Activated naive CD4-positive, alpha-beta T cell treated with anti-CD3 and anti-CD28 coated beads for 36 hours (primary cell): ENCODE measurements at regions not wholly inside any gene's neighbourhood (a gene's known extent, or its start where the extent isn't known, plus 50 kb on each side); places are given as distances from the start of the nearest gene placed in this dataset.
A peak's percentile ranks its signal among the peaks of the same experiment; 100 is the strongest.

Experiments
- CTCF ChIA-PET: fragments of 350-600 bp; sonication (Branson Sonifier 250); formaldehyde crosslinking; loops from one replicate; lab custom pipeline; 2021; ENCODE audit warnings: antibody characterized with exemption; lab: Charles Lee
- DNase-seq: peaks from one replicate; pipeline ENCODE4 v3.0.0-alpha.2; 2020
- H3K27ac Mint-ChIP-seq: one replicate; pipeline ENCODE4 v1.8.0; 2021; ENCODE audit warnings: mild to moderate bottlenecking, mixed read lengths
- H3K27me3 Mint-ChIP-seq: one replicate; pipeline ENCODE4 v1.8.0; 2021; ENCODE audit warnings: low read depth, mixed read lengths
- H3K36me3 Mint-ChIP-seq: one replicate; pipeline ENCODE4 v1.8.0; 2021; ENCODE audit warnings: low read depth, mixed read lengths
- H3K4me1 Mint-ChIP-seq: one replicate; pipeline ENCODE4 v1.8.0; 2021; ENCODE audit warnings: low read depth, mixed read lengths
- H3K4me3 Mint-ChIP-seq: one replicate; pipeline ENCODE4 v1.8.0; 2021; ENCODE audit warnings: mild to moderate bottlenecking, moderate library complexity, mixed read lengths
- H3K9me3 Mint-ChIP-seq: one replicate; pipeline ENCODE4 v1.8.0; 2021; ENCODE audit warnings: mixed read lengths
- intact Hi-C: fragments of 100-400 bp; cut with micrococcal nuclease; formaldehyde crosslinking; loops from one replicate; pipeline ENCODE4 v1.15.1; 2023

- H3K9me3 Mint-ChIP-seq: no peaks in the 10 kb centered on the region
- intact Hi-C loops: no loop called here
Observed at GRCh38 chr3:34256791-34257190, 458.4 kb downstream of the PDCD6IP start.

DNA sequence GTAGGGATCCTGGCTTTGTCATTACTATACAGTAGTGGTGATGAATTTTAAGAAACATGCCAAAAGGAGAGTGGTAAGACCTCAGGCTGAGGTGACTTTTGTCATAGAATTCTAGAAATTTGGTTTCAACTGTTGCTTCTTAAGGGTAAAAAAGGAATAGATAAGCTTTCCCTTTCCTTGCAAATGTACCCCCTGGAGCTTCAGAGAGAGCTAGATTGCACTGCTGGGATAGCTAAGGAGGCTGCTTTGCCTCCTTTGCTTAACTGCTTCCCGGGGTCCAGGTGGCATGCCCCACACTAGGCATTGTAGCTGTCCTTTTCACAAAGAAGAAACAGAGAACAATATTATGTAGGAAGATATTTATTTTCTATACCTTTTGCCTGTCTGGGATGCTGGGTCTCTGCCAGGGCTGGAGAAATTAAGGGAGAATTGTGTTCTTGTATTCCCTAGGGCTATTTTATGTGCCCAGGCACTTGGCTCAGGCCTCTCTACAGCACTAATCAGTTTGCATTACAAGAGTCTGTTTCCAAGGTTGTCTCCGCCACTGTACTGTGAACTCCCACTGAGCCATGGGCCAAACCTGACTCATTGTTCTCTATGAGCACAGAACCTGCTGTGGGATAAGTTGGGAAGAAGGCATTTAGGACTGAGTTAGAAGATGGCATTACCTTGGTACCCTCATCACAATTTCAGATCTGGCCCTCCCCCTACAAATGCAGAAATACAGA is 460.0 kb downstream of the PDCD6IP start:
- Mint-ChIP-seq H3K4me3 (no peak overlapping the region), H3K36me3 (no peaks in the 10 kb centered on the region), H3K9me3 (no peaks in the 10 kb centered on the region), H3K27ac (no peak overlapping the region), H3K27me3 (peaks cover 5% of the 10 kb centered on the region), H3K4me1 (peaks cover 4% of the 10 kb centered on the region)
- CTCF ChIA-PET: interaction anchor here (1.1 kb wide), 1 partner anchor 18 kb away, joined by 3 read pairs; no protein-coding TSS in a partner anchor
- intact Hi-C loops: no loop called here
- no peak for DNase-seq

More at GRCh38 chr3:34256791-34257190, 458.4 kb downstream of the PDCD6IP start:
- peaks cover 2% of the 10 kb centered on the region for H3K4me1 Mint-ChIP-seq
- no peak for DNase-seq
- CTCF ChIA-PET: no interaction called here
- H3K4me3 Mint-ChIP-seq: no peak overlapping the region
- no peak overlapping the region for H3K27ac Mint-ChIP-seq
- peaks cover 5% of the 10 kb centered on the region for H3K27me3 Mint-ChIP-seq
- H3K36me3 Mint-ChIP-seq: no peaks in the 10 kb centered on the region

DNA sequence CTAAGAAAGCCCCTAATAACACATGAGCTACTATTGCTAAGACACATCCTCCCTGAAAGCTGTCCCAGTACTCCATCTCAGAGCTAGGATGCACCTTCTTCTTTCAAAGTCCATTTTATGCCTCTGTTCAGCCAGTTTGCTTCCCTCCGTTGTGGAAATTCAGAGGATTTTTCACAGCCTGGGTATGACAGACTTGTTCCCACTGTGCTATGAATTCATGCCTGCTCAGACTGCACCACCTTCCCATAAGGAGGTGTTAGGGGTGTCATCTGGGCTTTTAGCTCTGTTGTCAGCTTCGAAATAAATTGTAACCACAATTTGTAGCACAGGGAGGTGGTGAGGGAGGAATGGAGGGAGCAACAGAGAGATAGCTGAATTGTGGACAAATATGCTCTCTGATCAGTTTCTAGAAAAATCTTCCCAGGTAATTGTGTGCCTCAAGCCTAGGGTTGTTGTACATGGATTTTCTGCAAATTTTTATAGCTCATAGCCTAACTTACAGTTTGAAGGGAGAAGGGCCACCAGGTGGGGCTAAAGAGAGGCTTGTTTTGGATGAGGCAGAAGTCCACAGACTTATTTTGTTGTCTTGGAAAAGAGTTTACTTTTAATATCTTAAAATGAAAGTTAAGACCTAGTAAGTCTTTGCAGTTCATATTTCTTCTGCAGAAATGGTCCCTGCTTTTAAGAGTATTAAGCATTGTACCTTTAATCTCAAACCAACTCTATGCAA is 462.0 kb downstream of the PDCD6IP start:
- Mint-ChIP-seq H3K4me1 (peaks cover 4% of the 10 kb centered on the region), H3K4me3 (no peak overlapping the region), H3K9me3 (no peaks in the 10 kb centered on the region), H3K27ac (no peak overlapping the region), H3K27me3 (peaks cover 5% of the 10 kb centered on the region), H3K36me3 (no peaks in the 10 kb centered on the region)
- intact Hi-C loops: loop anchor here (1.0 to 5.0 kb wide), 4 partner anchors 17 to 1647 kb away; no protein-coding TSS in a partner anchor
- CTCF ChIA-PET: interaction anchor here (0.7 to 1.5 kb wide), 10 partner anchors 9 to 423 kb away, joined by 3 to 8 read pairs (median 4); no protein-coding TSS in a partner anchor
- DNase-seq: peak; percentile 68

GRCh38 chr3:34261001-34261385 is 462.6 kb downstream of the PDCD6IP start:
- Mint-ChIP-seq H3K27me3 (peaks cover 9% of the 10 kb centered on the region), H3K4me3 (no peak overlapping the region), H3K4me1 (peaks cover 4% of the 10 kb centered on the region), H3K36me3 (no peaks in the 10 kb centered on the region), H3K9me3 (no peaks in the 10 kb centered on the region), H3K27ac (no peak overlapping the region)
- CTCF ChIA-PET: interaction anchor here (0.7 to 1.3 kb wide), 6 partner anchors 9 to 378 kb away, joined by 3 to 8 read pairs (median 4); no protein-coding TSS in a partner anchor
- DNase-seq: no peak
- intact Hi-C loops: loop anchor here (5.0 kb wide), 1 partner anchor 1646 kb away; no protein-coding TSS in a partner anchor

DNA sequence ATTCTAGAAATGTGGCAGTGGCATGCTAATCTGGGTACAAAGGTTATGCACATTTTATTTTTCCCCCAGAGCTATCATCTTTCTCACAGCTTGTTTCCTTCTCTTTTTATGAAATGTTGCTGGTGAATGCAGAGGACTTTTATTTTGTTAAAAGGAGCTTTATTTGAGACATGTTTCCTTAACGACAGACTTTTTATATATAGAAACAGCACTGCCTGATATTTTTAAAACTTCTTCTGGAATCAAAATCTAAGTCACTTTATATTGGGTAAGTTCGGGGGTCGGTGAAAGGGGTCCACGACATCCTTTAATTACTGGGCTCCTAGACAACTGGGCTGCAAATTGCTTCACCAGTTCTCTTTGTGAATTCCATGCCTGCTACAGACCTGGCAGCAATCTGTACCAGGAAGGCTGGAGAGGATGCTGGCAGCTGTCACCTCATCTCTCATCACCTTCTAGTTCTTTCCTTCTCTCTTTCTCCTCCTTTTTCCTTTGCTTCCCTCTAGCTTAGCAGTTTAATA is 464.7 kb downstream of the PDCD6IP start:
- DNase-seq: no peak
- H3K27ac Mint-ChIP-seq: no peak overlapping the region
- CTCF ChIA-PET: interaction anchor here (0.5 to 1.0 kb wide), 4 partner anchors 8 to 373 kb away, joined by 3 to 4 read pairs (median 3); no protein-coding TSS in a partner anchor
- H3K36me3 Mint-ChIP-seq: no peaks in the 10 kb centered on the region
- intact Hi-C loops: loop anchor here (2.0 to 5.0 kb wide), 2 partner anchors 156 to 1644 kb away; no protein-coding TSS in a partner anchor
- H3K4me1 Mint-ChIP-seq: peaks cover 4% of the 10 kb centered on the region
- peaks cover 12% of the 10 kb centered on the region for H3K27me3 Mint-ChIP-seq
- H3K4me3 Mint-ChIP-seq: no peak overlapping the region
- H3K9me3 Mint-ChIP-seq: no peaks in the 10 kb centered on the region

GRCh38 chr3:34264337-34265041 is 466.1 kb downstream of the PDCD6IP start:
- peaks cover 21% of the 10 kb centered on the region for H3K27me3 Mint-ChIP-seq
- peaks cover 4% of the 10 kb centered on the region for H3K4me1 Mint-ChIP-seq
- DNase-seq: no peak
- H3K36me3 Mint-ChIP-seq: no peaks in the 10 kb centered on the region
- no peak overlapping the region for H3K27ac Mint-ChIP-seq
- CTCF ChIA-PET: no interaction called here
- H3K9me3 Mint-ChIP-seq: no peaks in the 10 kb centered on the region
- intact Hi-C loops: loop anchor here (5.0 kb wide), 1 partner anchor 1643 kb away; no protein-coding TSS in a partner anchor
- H3K4me3 Mint-ChIP-seq: no peak overlapping the region

DNA sequence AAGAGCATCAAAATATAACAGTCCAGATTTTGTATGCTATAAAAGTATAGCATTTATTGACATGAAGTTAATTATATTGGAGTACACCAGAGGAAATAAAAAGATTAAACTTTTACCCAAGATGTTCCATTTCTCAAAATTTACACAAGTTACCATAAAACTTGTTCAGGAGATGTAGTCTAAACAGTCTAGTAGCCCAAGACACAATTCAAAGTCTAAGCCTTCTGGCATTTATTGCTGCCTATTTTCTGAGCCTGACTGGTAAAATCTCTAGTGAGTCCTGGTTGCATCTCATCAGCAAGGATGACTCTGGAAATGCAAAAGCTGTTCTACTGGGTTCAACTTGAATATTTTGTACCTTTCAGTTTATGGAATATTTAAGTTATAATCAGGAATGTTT is 468.7 kb downstream of the PDCD6IP start:
- intact Hi-C loops: no loop called here
- H3K4me1 Mint-ChIP-seq: no peaks in the 10 kb centered on the region
- H3K4me3 Mint-ChIP-seq: no peak overlapping the region
- peaks cover 17% of the 10 kb centered on the region for H3K27me3 Mint-ChIP-seq
- DNase-seq: no peak
- H3K36me3 Mint-ChIP-seq: no peaks in the 10 kb centered on the region
- CTCF ChIA-PET: interaction anchor here (0.7 kb wide), 1 partner anchor 1570 kb away, joined by 3 read pairs; no protein-coding TSS in a partner anchor
- H3K27ac Mint-ChIP-seq: no peak overlapping the region
- no peaks in the 10 kb centered on the region for H3K9me3 Mint-ChIP-seq

DNA sequence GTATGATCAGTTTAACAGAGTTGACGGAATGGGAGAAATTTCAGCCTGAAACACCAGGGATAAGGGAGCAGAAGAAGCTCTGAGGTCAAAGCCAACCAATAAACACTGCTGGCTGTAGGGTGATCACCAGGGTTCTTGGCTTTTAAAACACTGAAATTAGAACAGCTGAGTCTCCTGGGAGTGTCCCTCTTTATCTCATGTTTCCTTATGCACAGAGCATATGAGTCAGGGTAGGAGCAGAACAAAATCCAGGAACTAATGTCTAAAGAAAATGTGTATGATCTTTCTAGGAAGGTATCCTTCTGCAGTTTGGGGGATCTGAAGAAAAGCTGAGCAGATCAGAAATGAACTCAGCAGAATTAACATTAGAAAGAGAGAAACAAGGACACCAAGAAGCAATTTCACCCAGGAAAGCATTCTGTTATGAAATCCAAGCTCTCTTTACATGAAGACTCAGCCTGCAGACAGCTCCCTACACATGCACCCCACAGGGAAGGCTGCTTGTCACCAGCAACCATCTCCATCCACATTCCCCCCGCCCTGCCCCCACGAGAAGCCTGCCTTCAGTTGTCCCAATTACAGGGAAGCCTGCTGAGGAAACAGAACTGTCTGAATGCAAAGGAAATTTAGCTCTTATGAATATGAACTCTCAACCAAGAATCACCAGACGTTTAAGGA is 469.7 kb downstream of the PDCD6IP start:
- no peaks in the 10 kb centered on the region for H3K4me1 Mint-ChIP-seq
- intact Hi-C loops: no loop called here
- H3K27ac Mint-ChIP-seq: no peak overlapping the region
- DNase-seq: no peak
- CTCF ChIA-PET: no interaction called here
- no peak overlapping the region for H3K4me3 Mint-ChIP-seq
- no peaks in the 10 kb centered on the region for H3K36me3 Mint-ChIP-seq
- H3K27me3 Mint-ChIP-seq: peaks cover 17% of the 10 kb centered on the region
- no peaks in the 10 kb centered on the region for H3K9me3 Mint-ChIP-seq

DNA sequence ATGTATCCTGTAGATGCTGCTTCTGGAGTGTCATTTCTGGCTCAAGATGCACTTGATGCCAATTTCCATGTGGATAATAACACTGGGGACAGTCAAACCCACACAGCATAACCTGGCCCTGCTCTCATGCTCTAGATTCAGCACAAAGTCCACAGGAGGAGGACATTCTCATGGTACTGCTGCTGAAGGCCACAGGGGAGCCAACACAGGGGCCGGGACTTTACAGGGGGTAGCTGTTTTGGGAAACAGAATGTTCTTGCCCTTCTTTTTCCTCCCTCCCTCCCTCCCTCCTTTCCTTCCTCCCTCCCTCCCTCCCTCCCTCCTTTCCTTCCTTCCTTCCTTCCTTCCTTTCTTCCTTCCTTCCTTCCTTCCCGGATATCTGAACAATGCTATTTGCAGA is 477.4 kb downstream of the PDCD6IP start:
- CTCF ChIA-PET: interaction anchor here (0.6 kb wide), 1 partner anchor 989 kb away, joined by 4 read pairs; no protein-coding TSS in a partner anchor
- no peaks in the 10 kb centered on the region for H3K36me3 Mint-ChIP-seq
- DNase-seq: no peak
- no peaks in the 10 kb centered on the region for H3K4me1 Mint-ChIP-seq
- no peak overlapping the region for H3K27ac Mint-ChIP-seq
- intact Hi-C loops: no loop called here
- H3K27me3 Mint-ChIP-seq: no peaks in the 10 kb centered on the region
- no peak overlapping the region for H3K4me3 Mint-ChIP-seq
- no peaks in the 10 kb centered on the region for H3K9me3 Mint-ChIP-seq

DNA sequence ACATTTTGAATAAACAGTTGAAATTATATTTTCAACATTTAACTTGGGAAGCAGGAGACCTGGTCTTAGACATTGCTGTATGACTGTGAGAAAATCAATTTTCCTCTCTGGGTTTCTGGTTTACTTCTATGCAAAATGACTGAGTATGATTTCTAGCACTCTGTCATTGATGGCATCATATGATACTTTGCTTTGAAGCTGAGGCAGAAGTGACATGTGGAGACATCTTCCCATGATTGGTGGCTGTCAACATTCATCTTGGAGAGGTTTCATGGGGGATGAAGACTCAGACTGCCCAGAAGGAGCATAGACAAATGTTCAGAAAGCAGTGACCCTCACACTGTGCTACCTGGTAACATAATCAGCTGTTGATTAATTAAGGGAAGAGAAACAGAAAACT is 477.9 kb downstream of the PDCD6IP start:
- DNase-seq: no peak
- Mint-ChIP-seq H3K36me3 (no peaks in the 10 kb centered on the region), H3K27me3 (no peaks in the 10 kb centered on the region), H3K9me3 (no peaks in the 10 kb centered on the region), H3K27ac (no peak overlapping the region), H3K4me3 (no peak overlapping the region), H3K4me1 (no peaks in the 10 kb centered on the region)
- intact Hi-C loops: no loop called here
- CTCF ChIA-PET: interaction anchor here (0.6 to 1.1 kb wide), 2 partner anchors 17 to 989 kb away, joined by 3 to 4 read pairs; no protein-coding TSS in a partner anchor

DNA sequence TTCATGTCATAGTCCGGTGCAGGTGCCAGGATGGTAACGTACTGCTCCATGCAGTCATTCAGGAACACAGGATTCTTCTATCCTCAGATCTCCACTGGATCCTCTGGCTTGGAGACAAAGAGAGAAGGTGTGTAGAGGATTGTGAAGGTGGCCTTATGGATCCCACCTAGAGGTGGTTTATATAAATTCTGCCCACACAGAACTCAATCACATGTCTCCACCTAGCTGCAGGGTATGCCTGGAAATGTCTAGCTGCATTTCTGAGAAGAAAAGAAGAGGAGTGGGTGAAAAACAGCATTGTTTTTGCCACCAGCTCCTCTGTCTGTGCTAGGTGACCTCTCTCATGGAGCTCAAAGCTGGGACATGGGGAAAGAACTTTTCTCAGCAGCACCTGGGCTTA is 478.7 kb downstream of the PDCD6IP start:
- DNase-seq: no peak
- Mint-ChIP-seq H3K36me3 (no peaks in the 10 kb centered on the region), H3K27me3 (no peaks in the 10 kb centered on the region), H3K4me3 (no peak overlapping the region), H3K4me1 (no peaks in the 10 kb centered on the region), H3K9me3 (no peaks in the 10 kb centered on the region), H3K27ac (no peak overlapping the region)
- CTCF ChIA-PET: interaction anchor here (1.1 kb wide), 1 partner anchor 18 kb away, joined by 3 read pairs; no protein-coding TSS in a partner anchor
- intact Hi-C loops: loop anchor here (1.0 kb wide), 1 partner anchor 17 kb away; no protein-coding TSS in a partner anchor
